Caco-2 (cell line): ENCODE measurements at regions not wholly inside any gene's neighbourhood (a gene's known extent, or its start where the extent isn't known, plus 50 kb on each side); places are given as distances from the start of the nearest gene placed in this dataset.

Source experiments
- BruUV-seq: library from RNA; stranded (reverse); fragments of 400-500 nt; replicated peaks from 2 replicates; lab custom pipeline; 2021; lab: Mats Ljungman, UMichigan
- CTCF ChIA-PET: fragments of 300-600 bp; sonication (Branson Sonifier 250); formaldehyde crosslinking; loops from one replicate; lab custom pipeline; 2022; ENCODE audit warnings: antibody characterized with exemption; lab: Charles Lee
- POLR2A ChIA-PET: fragments of 300-600 bp; sonication (Branson Sonifier 250); formaldehyde crosslinking; loops from one replicate; lab custom pipeline; 2022; ENCODE audit warnings: antibody characterized with exemption; lab: Charles Lee
- DNase-seq, 2 experiments: peaks; one replicate each; pipeline versions ENCODE4 v3.0.0 to v3.0.0-alpha.2; 2020 to 2022
- H3K27me3 ChIP-seq: replicated peaks from 2 replicates; pipeline ENCODE4 v1.6.0; 2011; ENCODE audit warnings: low read length; ENCODE audit not compliant: control insufficient read depth, insufficient read depth
- H3K36me3 ChIP-seq: 2 replicates; pipeline ENCODE4 v1.5.1; 2011; ENCODE audit warnings: low read length; ENCODE audit not compliant: control insufficient read depth, insufficient read depth
- H3K4me1 ChIP-seq: fragments of 250-450 bp; sonication (Bioruptor Pico); 2 replicates; pipeline ENCODE4 v1.5.1; 2020; ENCODE audit warnings: mild to moderate bottlenecking
- H3K4me3 ChIP-seq: 2 replicates; pipeline ENCODE4 v1.5.1; 2011; ENCODE audit warnings: low read depth, mild to moderate bottlenecking, control low read depth, low read length
- H3K9me3 ChIP-seq: fragments of 250-450 bp; sonication (Bioruptor Pico); 2 replicates; pipeline ENCODE4 v1.5.1; 2020; ENCODE audit warnings: mild to moderate bottlenecking, moderate library complexity
- H3K27ac Mint-ChIP-seq: one replicate; pipeline ENCODE4 v1.8.0; 2022; ENCODE audit warnings: mixed read lengths; ENCODE audit not compliant: unreplicated experiment
- H3K27me3 Mint-ChIP-seq: one replicate; pipeline ENCODE4 v1.8.0; 2022; ENCODE audit warnings: mixed read lengths; ENCODE audit not compliant: insufficient read depth, unreplicated experiment
- H3K36me3 Mint-ChIP-seq: one replicate; pipeline ENCODE4 v1.8.0; 2022; ENCODE audit warnings: mild to moderate bottlenecking, mixed read lengths; ENCODE audit not compliant: insufficient read depth, unreplicated experiment
- H3K4me1 Mint-ChIP-seq: one replicate; pipeline ENCODE4 v1.8.0; 2022; ENCODE audit warnings: low read depth, mixed read lengths; ENCODE audit not compliant: unreplicated experiment
- H3K4me3 Mint-ChIP-seq: one replicate; pipeline ENCODE4 v1.8.0; 2022; ENCODE audit warnings: mild to moderate bottlenecking, moderate library complexity, mixed read lengths; ENCODE audit not compliant: unreplicated experiment
- H3K9me3 Mint-ChIP-seq: one replicate; pipeline ENCODE4 v1.8.0; 2022; ENCODE audit warnings: mixed read lengths; ENCODE audit not compliant: unreplicated experiment
- CTCF ChIP-seq, 2 experiments: fragments of 200-600 bp in 1 of 2; IDR thresholded peaks; 1 replicate in 1 of 2; 2 replicates in 1 of 2; pipeline versions ENCODE4 v1.5.1 to v1.8.0; 2011 to 2022; ENCODE audit warnings: antibody characterized with exemption in 1 of 2, control low read depth in 1 of 2, inconsistent platforms in 1 of 2, low read depth in 1 of 2, low read length in 1 of 2, mild to moderate bottlenecking in 1 of 2, moderate library complexity in 1 of 2; ENCODE audit not compliant: insufficient read depth in 1 of 2, severe bottlenecking in 1 of 2, unreplicated experiment in 1 of 2
- intact Hi-C: fragments of 100-400 bp; cut with micrococcal nuclease; formaldehyde crosslinking; loops from one replicate; pipeline ENCODE4 v1.10.0; 2022; ENCODE audit not compliant: unreplicated experiment

GRCh38 chr3:147890114-147890513, 480.9 kb downstream of the ZIC1 start:
- intact Hi-C loops, result no loop called here
- Mint-ChIP-seq H3K27ac (no peak overlapping the region), H3K36me3 (no peaks in the 10 kb centered on the region), H3K4me1 (no peaks in the 10 kb centered on the region), H3K9me3 (no peaks in the 10 kb centered on the region), H3K27me3 (no peaks in the 10 kb centered on the region), H3K4me3 (no peak overlapping the region)
- no peak for DNase-seq
- Histone ChIP-seq H3K4me3 (no peak overlapping the region), H3K4me1 (no peaks in the 10 kb centered on the region), H3K36me3 (no peaks in the 10 kb centered on the region), H3K9me3 (no peaks in the 10 kb centered on the region), H3K27me3 (no peaks in the 10 kb centered on the region)
- POLR2A ChIA-PET, result no interaction called here
- no TSS peak for BruUV-seq
- TF ChIP-seq CTCF (IDR thresholded peaks at IDR 0.05; ENCODE audit: insufficient read depth in 1 of 2, low read depth in 1 of 2, low read length in 1 of 2, severe bottlenecking in 1 of 2, unreplicated experiment in 1 of 2), result no peak
- CTCF ChIA-PET, result no interaction called here

GRCh38 chr3:147895509-147895908, 486.3 kb downstream of the ZIC1 start:
- Histone ChIP-seq H3K27me3 (no peaks in the 10 kb centered on the region), H3K4me3 (no peak overlapping the region), H3K36me3 (no peaks in the 10 kb centered on the region), H3K4me1 (no peaks in the 10 kb centered on the region), H3K9me3 (peaks cover 4% of the 10 kb centered on the region)
- H3K4me3 Mint-ChIP-seq, result no peak overlapping the region
- no peak overlapping the region for H3K27ac Mint-ChIP-seq
- no peak for DNase-seq
- POLR2A ChIA-PET, result no interaction called here
- intact Hi-C loops, result no loop called here
- TF ChIP-seq CTCF (IDR thresholded peaks at IDR 0.05; ENCODE audit: insufficient read depth in 1 of 2, low read depth in 1 of 2, low read length in 1 of 2, severe bottlenecking in 1 of 2, unreplicated experiment in 1 of 2), result no peak
- BruUV-seq, result no TSS peak
- no peaks in the 10 kb centered on the region for H3K4me1 Mint-ChIP-seq
- H3K27me3 Mint-ChIP-seq, result no peaks in the 10 kb centered on the region
- H3K9me3 Mint-ChIP-seq, result no peaks in the 10 kb centered on the region
- no peaks in the 10 kb centered on the region for H3K36me3 Mint-ChIP-seq
- CTCF ChIA-PET, result no interaction called here

- no peaks in the 10 kb centered on the region for H3K4me1 Mint-ChIP-seq
- Histone ChIP-seq H3K27me3 (no peaks in the 10 kb centered on the region), H3K36me3 (no peaks in the 10 kb centered on the region), H3K4me3 (no peak overlapping the region), H3K4me1 (peaks cover 5% of the 10 kb centered on the region), H3K9me3 (peaks cover 8% of the 10 kb centered on the region)
- CTCF ChIA-PET, result no interaction called here
- BruUV-seq, result no TSS peak
- no peaks in the 10 kb centered on the region for H3K27me3 Mint-ChIP-seq
- H3K4me3 Mint-ChIP-seq, result no peak overlapping the region
- no peak overlapping the region for H3K27ac Mint-ChIP-seq
- POLR2A ChIA-PET, result no interaction called here
- no peaks in the 10 kb centered on the region for H3K36me3 Mint-ChIP-seq
- peak; percentile 15 to 40 for DNase-seq
- no peaks in the 10 kb centered on the region for H3K9me3 Mint-ChIP-seq
- TF ChIP-seq CTCF (IDR thresholded peaks at IDR 0.05; ENCODE audit: insufficient read depth in 1 of 2, low read depth in 1 of 2, low read length in 1 of 2, severe bottlenecking in 1 of 2, unreplicated experiment in 1 of 2), result no peak
- intact Hi-C loops, result no loop called here
These were observed 491.7 kb downstream of the ZIC1 start for GRCh38 chr3:147900851-147901250.
